B cell (primary cell): ENCODE measurements at regions not wholly inside any gene's neighbourhood (a gene's known extent, or its start where the extent isn't known, plus 50 kb on each side); places are given as distances from the start of the nearest gene placed in this dataset.

Source experiments
- EZH2 ChIP-seq: IDR thresholded peaks from 2 replicates; pipeline ENCODE4 v1.6.1; 2012; ENCODE audit warnings: borderline replicate concordance, low read depth, mild to moderate bottlenecking, moderate library complexity, low read length; ENCODE audit not compliant: insufficient read depth, poor library complexity, severe bottlenecking
- TF ChIP-seq, protein P1 (sequence below): fragments of 200-600 bp; IDR thresholded peaks from one replicate; pipeline ENCODE4 v1.8.0; 2022; ENCODE audit warnings: antibody characterized with exemption, mild to moderate bottlenecking

DNA sequence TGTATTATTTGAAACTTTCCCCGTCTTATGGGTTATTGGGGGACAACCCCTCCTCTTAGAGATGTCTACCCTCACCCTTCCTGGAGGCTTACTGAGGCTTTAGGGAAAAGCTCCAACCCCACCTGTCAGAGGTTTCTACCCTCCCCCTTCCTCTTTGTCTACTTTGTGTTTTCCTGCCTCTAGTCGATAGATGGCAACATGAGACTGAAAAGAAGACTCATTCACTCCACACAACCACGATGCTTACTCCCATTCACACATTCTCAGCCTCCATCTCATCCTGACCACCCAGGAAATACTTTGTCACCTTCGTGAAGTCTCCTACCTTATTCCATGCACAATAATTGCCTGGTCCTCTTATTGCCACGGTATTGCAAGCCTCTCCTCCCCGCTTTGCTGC is 72.4 kb upstream of the KDM5D start:
- TF ChIP-seq, protein P1, sequence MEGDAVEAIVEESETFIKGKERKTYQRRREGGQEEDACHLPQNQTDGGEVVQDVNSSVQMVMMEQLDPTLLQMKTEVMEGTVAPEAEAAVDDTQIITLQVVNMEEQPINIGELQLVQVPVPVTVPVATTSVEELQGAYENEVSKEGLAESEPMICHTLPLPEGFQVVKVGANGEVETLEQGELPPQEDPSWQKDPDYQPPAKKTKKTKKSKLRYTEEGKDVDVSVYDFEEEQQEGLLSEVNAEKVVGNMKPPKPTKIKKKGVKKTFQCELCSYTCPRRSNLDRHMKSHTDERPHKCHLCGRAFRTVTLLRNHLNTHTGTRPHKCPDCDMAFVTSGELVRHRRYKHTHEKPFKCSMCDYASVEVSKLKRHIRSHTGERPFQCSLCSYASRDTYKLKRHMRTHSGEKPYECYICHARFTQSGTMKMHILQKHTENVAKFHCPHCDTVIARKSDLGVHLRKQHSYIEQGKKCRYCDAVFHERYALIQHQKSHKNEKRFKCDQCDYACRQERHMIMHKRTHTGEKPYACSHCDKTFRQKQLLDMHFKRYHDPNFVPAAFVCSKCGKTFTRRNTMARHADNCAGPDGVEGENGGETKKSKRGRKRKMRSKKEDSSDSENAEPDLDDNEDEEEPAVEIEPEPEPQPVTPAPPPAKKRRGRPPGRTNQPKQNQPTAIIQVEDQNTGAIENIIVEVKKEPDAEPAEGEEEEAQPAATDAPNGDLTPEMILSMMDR, result no peak
- no peak for TF ChIP-seq EZH2
